Activated CD4-positive, alpha-beta T cell treated with anti-CD3 and anti-CD28 coated beads, Interleukin-2, amount 10 ng/mL, durations not matched to agents 24 days and 14 days (primary cell): ENCODE measurements at regions not wholly inside any gene's neighbourhood (a gene's known extent, or its start where the extent isn't known, plus 50 kb on each side); places are given as distances from the start of the nearest gene placed in this dataset.

Experiments used
- DNase-seq: peaks from one replicate; pipeline ENCODE4 v3.0.0; 2022
- H3K27ac Mint-ChIP-seq: one replicate; pipeline ENCODE4 v1.8.0; 2022; ENCODE audit warnings: mild to moderate bottlenecking, mixed read lengths
- H3K27me3 Mint-ChIP-seq: one replicate; pipeline ENCODE4 v1.8.0; 2022; ENCODE audit warnings: mixed read lengths
- H3K36me3 Mint-ChIP-seq: one replicate; pipeline ENCODE4 v1.8.0; 2022; ENCODE audit warnings: low read depth, mild to moderate bottlenecking, mixed read lengths
- H3K4me1 Mint-ChIP-seq: one replicate; pipeline ENCODE4 v1.8.0; 2021; ENCODE audit warnings: mixed read lengths
- H3K4me3 Mint-ChIP-seq: one replicate; pipeline ENCODE4 v1.8.0; 2022; ENCODE audit warnings: mild to moderate bottlenecking, moderate library complexity, mixed read lengths
- H3K9me3 Mint-ChIP-seq: one replicate; pipeline ENCODE4 v1.8.0; 2021; ENCODE audit warnings: mixed read lengths
- intact Hi-C: fragments of 100-400 bp; cut with micrococcal nuclease; formaldehyde crosslinking; loops from one replicate; pipeline ENCODE4 v1.15.1; 2023

DNA sequence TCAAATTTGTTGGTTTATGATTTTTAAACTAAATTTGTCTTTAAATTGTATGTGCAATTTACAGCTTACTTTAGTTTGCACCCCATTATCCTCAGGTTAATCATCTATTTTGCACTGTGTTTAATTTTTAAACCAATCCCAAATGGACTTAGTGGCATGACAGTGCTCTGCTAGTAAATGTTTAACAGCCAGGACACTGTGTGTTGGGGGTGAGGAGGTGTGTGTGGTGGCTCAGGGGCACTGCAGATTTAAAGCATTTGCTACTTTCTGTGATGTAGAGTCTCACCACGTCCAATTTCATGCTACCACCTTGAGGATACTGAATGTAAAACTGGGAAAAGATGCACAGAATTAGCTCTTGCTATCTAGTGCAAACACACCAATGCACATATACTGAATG, 225.7 kb downstream of the HAO1 start:
- H3K9me3 Mint-ChIP-seq, result no peaks in the 10 kb centered on the region
- intact Hi-C loops, result no loop called here
- no peak overlapping the region for H3K27ac Mint-ChIP-seq
- no peaks in the 10 kb centered on the region for H3K27me3 Mint-ChIP-seq
- no peaks in the 10 kb centered on the region for H3K36me3 Mint-ChIP-seq
- DNase-seq, result no peak
- H3K4me1 Mint-ChIP-seq, result peaks cover 2% of the 10 kb centered on the region
- H3K4me3 Mint-ChIP-seq, result no peak overlapping the region

DNA sequence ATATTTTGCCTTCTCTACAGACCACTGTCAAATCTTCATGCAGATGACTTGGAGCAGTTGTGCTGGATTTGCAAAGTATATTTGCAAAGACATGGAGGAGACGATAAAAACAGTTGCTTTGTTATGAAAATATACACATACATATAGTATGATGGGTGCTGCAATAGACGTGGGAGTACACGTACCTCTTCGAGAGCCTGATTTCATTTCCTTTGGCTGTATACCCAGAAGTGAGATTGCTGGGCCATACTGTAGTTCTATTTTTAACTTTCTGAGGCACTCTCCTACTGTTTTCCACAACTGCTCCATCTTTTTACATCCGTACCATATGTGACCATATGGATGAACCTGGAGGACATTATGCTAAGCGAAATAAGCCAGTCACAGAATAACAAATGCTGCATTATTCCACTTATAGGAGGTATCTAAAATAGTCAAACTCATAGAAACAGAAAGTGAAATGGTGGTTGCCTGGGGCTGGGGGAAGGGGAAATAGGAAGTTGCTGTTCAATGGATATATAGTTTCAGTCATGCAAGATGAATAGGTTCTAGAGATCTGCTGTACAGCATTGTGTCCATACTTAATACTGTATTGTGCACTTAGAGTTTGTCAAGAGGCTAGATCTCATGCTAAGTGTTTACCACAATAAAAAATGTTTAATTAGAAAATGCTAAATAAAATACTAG, 223.8 kb downstream of the HAO1 start:
- no peaks in the 10 kb centered on the region for H3K9me3 Mint-ChIP-seq
- intact Hi-C loops, result no loop called here

DNA sequence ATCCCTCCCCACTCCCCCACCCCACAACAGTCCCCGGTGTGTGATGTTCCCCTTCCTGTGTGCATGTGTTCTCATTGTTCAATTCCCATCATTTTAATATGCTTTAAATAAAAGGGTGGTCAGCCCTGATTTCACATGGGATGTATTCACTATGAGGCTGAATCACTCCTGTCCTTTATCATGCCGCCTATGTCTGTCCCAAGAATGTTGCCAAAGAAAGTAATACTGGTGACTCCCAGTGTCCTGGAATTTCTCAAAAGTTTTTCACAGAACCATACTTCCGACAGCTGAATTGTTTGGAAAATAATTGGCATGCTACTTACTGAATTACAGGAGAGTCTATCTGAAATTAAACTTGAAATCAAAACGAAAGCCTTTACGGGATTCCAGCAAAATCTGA, 217.7 kb downstream of the HAO1 start:
- Mint-ChIP-seq H3K36me3 (no peaks in the 10 kb centered on the region), H3K4me1 (no peaks in the 10 kb centered on the region), H3K9me3 (no peaks in the 10 kb centered on the region), H3K27me3 (no peaks in the 10 kb centered on the region), H3K4me3 (no peak overlapping the region), H3K27ac (no peak overlapping the region)
- intact Hi-C loops, result no loop called here
- DNase-seq, result no peak

More for the DNA sequence above, 223.8 kb downstream of the HAO1 start:
- Mint-ChIP-seq H3K36me3 (no peaks in the 10 kb centered on the region), H3K4me3 (no peak overlapping the region), H3K4me1 (peaks cover 2% of the 10 kb centered on the region), H3K27ac (no peak overlapping the region), H3K27me3 (no peaks in the 10 kb centered on the region)
- no peak for DNase-seq

DNA sequence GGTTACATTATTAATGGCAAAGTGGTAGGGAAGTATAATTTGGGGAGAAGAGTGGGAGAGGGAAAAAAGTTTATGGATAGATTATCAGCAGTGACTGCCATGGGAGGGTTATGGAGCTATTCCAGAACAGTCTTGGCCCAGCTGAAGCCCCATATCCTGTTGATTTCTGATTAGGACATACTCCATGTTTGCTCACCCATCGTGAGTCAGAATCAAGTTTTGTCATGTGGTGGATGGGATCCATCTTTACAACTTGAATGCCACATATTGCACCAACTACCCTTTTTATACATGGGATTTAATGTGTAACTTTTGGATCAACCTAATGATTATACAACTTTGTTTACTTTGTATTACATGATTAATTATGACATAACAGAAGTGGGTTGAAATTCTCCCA, 217.0 kb downstream of the HAO1 start:
- Mint-ChIP-seq H3K27ac (no peak overlapping the region), H3K27me3 (no peaks in the 10 kb centered on the region), H3K9me3 (no peaks in the 10 kb centered on the region), H3K4me3 (no peak overlapping the region), H3K4me1 (no peaks in the 10 kb centered on the region), H3K36me3 (no peaks in the 10 kb centered on the region)
- no peak for DNase-seq
- intact Hi-C loops, result no loop called here

GRCh38 chr20:7728338-7728737, 211.9 kb downstream of the HAO1 start:
- H3K27ac Mint-ChIP-seq, result no peak overlapping the region
- no peaks in the 10 kb centered on the region for H3K9me3 Mint-ChIP-seq
- no peak for DNase-seq
- H3K4me3 Mint-ChIP-seq, result no peak overlapping the region
- H3K4me1 Mint-ChIP-seq, result no peaks in the 10 kb centered on the region
- intact Hi-C loops, result no loop called here
- H3K36me3 Mint-ChIP-seq, result no peaks in the 10 kb centered on the region
- H3K27me3 Mint-ChIP-seq, result no peaks in the 10 kb centered on the region

DNA sequence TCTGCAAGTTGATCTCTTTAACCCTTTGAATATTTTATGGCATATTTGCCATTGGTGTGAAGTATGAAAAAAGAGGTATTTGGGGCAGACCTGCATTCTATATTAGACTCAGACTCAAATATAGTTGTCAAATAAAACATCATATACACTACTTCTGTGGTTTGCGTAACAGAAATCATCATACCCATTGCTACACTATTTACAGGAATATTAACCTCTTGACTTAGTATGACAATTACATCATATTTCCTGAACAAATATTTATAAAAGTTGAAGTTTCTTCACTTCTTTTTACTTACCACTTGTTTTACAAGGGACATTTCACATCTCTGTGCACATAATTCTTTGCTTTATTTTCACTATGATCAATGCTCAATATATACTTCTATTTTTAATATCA, 206.0 kb downstream of the HAO1 start:
- Mint-ChIP-seq H3K9me3 (no peaks in the 10 kb centered on the region), H3K36me3 (no peaks in the 10 kb centered on the region), H3K4me3 (no peak overlapping the region), H3K4me1 (no peaks in the 10 kb centered on the region), H3K27me3 (no peaks in the 10 kb centered on the region), H3K27ac (no peak overlapping the region)
- intact Hi-C loops, result no loop called here
- DNase-seq, result no peak

DNA sequence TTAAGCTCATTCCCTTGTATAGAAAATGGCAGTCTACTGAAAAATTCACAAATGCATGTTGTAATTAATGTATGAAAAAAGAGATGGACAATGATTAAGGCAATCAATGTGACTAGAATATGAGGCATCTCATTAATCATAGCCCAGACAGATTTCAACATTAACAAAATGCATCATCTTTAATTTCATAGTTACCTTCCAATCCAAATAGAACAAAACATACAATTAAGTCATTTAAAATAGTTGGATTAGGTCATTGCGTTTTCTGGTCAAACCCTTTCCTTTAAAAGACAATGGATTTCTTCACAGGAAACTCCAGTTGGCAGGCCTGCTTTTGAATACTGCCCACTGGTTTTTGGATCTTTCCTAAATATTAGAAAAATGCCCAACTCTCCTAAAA, 203.9 kb downstream of the HAO1 start:
- Mint-ChIP-seq H3K36me3 (no peaks in the 10 kb centered on the region), H3K4me3 (no peak overlapping the region), H3K9me3 (no peaks in the 10 kb centered on the region), H3K27ac (no peak overlapping the region), H3K27me3 (no peaks in the 10 kb centered on the region), H3K4me1 (no peaks in the 10 kb centered on the region)
- DNase-seq, result no peak
- intact Hi-C loops, result no loop called here

DNA sequence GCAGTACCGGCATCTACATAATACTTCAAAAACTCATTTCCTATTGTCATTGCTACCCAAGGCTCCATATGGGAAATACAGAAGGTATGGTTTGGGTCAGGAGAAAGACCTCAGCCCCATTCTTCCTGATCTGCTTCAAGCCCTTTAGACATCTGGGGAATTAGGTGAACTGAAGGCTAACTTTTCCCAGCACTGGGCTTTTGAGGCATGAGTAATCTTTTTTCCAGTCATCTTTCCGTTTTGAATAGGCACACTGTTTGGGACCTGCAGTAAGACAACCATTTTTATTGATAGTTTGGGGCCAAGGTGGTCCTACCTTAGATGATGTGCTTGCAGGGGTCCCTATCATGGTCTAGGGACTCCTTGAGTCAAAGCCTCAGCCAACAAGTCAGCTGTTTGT, 198.4 kb downstream of the HAO1 start:
- Mint-ChIP-seq H3K4me1 (no peaks in the 10 kb centered on the region), H3K9me3 (no peaks in the 10 kb centered on the region), H3K4me3 (no peak overlapping the region), H3K27ac (no peak overlapping the region), H3K27me3 (no peaks in the 10 kb centered on the region), H3K36me3 (no peaks in the 10 kb centered on the region)
- no peak for DNase-seq
- intact Hi-C loops, result no loop called here

DNA sequence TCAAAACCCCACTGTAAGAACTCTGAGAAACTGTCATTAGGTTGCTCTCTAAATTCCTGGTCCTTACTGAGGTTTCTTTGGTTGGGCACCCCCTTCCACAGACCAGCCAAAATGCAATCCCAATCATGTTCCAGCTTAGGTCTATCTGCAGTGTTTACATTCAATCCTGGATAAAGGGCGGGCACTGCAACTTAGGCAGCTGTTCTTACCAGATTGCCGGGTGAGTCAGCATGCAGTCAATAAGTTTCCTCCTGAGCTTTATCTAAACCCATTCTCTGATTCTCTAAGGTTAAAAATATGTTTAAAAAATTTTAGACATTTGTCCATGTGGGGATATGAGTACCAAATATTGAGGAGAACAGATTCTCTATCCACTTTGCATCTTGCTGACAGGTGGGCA, 197.8 kb downstream of the HAO1 start:
- no peak overlapping the region for H3K4me3 Mint-ChIP-seq
- H3K27me3 Mint-ChIP-seq, result no peaks in the 10 kb centered on the region
- intact Hi-C loops, result no loop called here
- H3K36me3 Mint-ChIP-seq, result no peaks in the 10 kb centered on the region
- no peaks in the 10 kb centered on the region for H3K4me1 Mint-ChIP-seq
- no peak for DNase-seq
- H3K9me3 Mint-ChIP-seq, result no peaks in the 10 kb centered on the region
- no peak overlapping the region for H3K27ac Mint-ChIP-seq

- Mint-ChIP-seq H3K27me3 (no peaks in the 10 kb centered on the region), H3K36me3 (no peaks in the 10 kb centered on the region), H3K4me3 (no peak overlapping the region), H3K27ac (no peak overlapping the region), H3K4me1 (no peaks in the 10 kb centered on the region), H3K9me3 (no peaks in the 10 kb centered on the region)
- no peak for DNase-seq
- intact Hi-C loops, result no loop called here
These were observed 195.8 kb downstream of the HAO1 start for GRCh38 chr20:7744411-7744810.

DNA sequence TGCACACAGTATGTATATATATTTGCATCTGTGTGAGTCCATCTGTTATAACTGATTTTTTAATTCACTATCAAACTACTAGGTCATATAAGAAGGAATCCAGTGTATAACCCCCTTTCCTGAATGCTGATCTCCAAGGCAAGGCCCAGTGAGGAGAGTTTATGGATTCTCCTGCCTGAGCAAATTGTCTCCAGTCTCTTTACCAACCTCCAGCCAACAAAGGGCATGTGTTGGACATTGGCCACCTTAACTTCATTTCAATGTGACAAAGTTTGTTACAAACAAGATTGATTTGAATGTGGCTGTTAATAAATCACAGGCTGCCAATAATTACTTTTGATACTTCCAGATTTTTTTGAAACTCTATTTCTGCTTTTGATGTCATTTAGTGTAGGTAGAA, 191.6 kb downstream of the HAO1 start:
- no peaks in the 10 kb centered on the region for H3K27me3 Mint-ChIP-seq
- no peaks in the 10 kb centered on the region for H3K9me3 Mint-ChIP-seq
- no peak overlapping the region for H3K4me3 Mint-ChIP-seq
- no peak for DNase-seq
- no peaks in the 10 kb centered on the region for H3K4me1 Mint-ChIP-seq
- no peak overlapping the region for H3K27ac Mint-ChIP-seq
- intact Hi-C loops, result no loop called here
- H3K36me3 Mint-ChIP-seq, result no peaks in the 10 kb centered on the region

DNA sequence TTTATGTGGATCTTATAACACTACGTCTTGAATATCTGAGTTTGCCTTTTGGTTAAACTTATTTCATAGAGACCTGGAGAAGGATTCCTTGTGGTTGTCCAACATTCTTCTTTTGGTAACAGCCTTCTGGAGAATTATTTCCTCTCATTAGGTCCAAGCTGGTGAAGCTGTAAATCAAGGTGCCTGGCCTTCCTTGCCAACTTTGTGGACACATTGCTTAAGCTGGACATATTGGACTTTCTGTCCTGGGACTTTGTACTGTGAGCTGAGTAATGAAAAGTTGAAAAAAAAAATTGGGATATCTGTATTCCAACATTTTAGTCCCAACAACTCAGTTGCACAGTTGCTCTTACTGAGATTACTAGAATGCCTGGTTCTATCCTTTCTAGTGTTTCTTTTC, 186.2 kb downstream of the HAO1 start:
- intact Hi-C loops, result no loop called here
- H3K27me3 Mint-ChIP-seq, result no peaks in the 10 kb centered on the region
- H3K4me1 Mint-ChIP-seq, result no peaks in the 10 kb centered on the region
- no peak overlapping the region for H3K27ac Mint-ChIP-seq
- no peaks in the 10 kb centered on the region for H3K36me3 Mint-ChIP-seq
- no peaks in the 10 kb centered on the region for H3K9me3 Mint-ChIP-seq
- no peak for DNase-seq
- H3K4me3 Mint-ChIP-seq, result no peak overlapping the region

GRCh38 chr20:7758406-7758805, 181.9 kb downstream of the HAO1 start:
- intact Hi-C loops, result no loop called here
- no peak for DNase-seq
- Mint-ChIP-seq H3K27me3 (no peaks in the 10 kb centered on the region), H3K9me3 (peaks cover 2% of the 10 kb centered on the region), H3K4me3 (no peak overlapping the region), H3K36me3 (no peaks in the 10 kb centered on the region), H3K4me1 (no peaks in the 10 kb centered on the region), H3K27ac (no peak overlapping the region)

DNA sequence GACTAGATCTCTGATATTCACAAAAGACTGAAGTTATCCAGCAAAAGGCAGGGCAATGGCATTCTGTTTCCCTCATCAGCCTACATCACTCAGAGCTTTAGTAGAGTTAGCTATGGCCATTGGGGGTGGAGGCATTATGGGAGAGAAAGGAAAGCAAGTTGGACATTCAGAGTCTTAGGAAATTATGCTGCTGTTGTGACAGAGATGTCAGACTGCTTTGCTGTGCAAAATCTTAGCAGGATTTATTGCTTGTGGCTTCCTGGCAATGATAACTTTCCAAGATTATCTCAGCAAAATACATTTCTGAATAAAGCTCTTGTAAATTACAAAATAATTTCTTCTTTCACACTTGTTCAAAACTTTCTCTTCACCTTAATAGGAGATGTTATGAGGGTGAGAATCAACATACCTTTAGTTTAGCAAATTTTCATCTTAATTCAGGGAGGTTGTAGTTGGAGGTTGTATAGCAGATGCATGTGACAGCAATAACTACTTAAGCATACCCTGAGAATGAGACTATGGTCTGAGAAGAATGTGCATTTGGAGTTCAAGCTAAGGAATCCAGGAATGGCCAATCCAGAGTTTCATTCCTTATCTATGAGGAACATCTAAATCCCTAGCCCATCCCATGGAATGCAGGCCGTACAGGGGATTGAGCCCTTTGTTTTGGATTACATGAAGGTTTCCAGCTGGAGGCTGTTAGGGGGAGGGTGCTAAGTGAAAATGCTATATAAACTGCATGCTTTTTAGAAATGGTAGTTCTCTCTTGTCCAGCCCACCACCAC, 179.8 kb downstream of the HAO1 start:
- H3K4me3 Mint-ChIP-seq, result no peak overlapping the region
- H3K9me3 Mint-ChIP-seq, result peaks cover 7% of the 10 kb centered on the region
- DNase-seq, result no peak
- H3K27ac Mint-ChIP-seq, result no peak overlapping the region
- H3K27me3 Mint-ChIP-seq, result no peaks in the 10 kb centered on the region
- peaks cover 2% of the 10 kb centered on the region for H3K4me1 Mint-ChIP-seq
- intact Hi-C loops, result no loop called here
- no peaks in the 10 kb centered on the region for H3K36me3 Mint-ChIP-seq

GRCh38 chr20:7765221-7765620, 175.0 kb downstream of the HAO1 start:
- DNase-seq, result no peak
- peaks cover 11% of the 10 kb centered on the region for H3K9me3 Mint-ChIP-seq
- H3K4me1 Mint-ChIP-seq, result peaks cover 4% of the 10 kb centered on the region
- H3K36me3 Mint-ChIP-seq, result no peaks in the 10 kb centered on the region
- intact Hi-C loops, result no loop called here
- no peaks in the 10 kb centered on the region for H3K27me3 Mint-ChIP-seq
- H3K27ac Mint-ChIP-seq, result no peak overlapping the region
- H3K4me3 Mint-ChIP-seq, result no peak overlapping the region
